RWPE1 (cell line): ENCODE measurements at regions not wholly inside any gene's neighbourhood (a gene's known extent, or its start where the extent isn't known, plus 50 kb on each side); places are given as distances from the start of the nearest gene placed in this dataset.

Experiments
- CTCF ChIA-PET: fragments of 350-600 bp; sonication (Branson Sonifier 250); formaldehyde crosslinking; extraction: SDS; loops from one replicate; lab custom pipeline; 2021; lab: Yijun Ruan, JAX
- POLR2A ChIA-PET: fragments of 400-600 bp; formaldehyde crosslinking; extraction: SDS; loops from one replicate; lab custom pipeline; 2020; ENCODE audit warnings: antibody characterized with exemption; ENCODE audit not compliant: low non-redundant PET; lab: Yijun Ruan, JAX
- DNase-seq: peaks from one replicate; pipeline ENCODE4 v3.0.0; 2012; ENCODE audit warnings: low spot score
- H3K27ac ChIP-seq: fragments of 450-650 bp; 2 replicates; pipeline ENCODE4 v1.5.1; 2017
- TF ChIP-seq, protein P1 (sequence below): fragments of 450-650 bp; conservative IDR thresholded peaks from 2 replicates; pipeline ENCODE4 v1.5.1; 2017; ENCODE audit warnings: low read depth, mild to moderate bottlenecking

DNA sequence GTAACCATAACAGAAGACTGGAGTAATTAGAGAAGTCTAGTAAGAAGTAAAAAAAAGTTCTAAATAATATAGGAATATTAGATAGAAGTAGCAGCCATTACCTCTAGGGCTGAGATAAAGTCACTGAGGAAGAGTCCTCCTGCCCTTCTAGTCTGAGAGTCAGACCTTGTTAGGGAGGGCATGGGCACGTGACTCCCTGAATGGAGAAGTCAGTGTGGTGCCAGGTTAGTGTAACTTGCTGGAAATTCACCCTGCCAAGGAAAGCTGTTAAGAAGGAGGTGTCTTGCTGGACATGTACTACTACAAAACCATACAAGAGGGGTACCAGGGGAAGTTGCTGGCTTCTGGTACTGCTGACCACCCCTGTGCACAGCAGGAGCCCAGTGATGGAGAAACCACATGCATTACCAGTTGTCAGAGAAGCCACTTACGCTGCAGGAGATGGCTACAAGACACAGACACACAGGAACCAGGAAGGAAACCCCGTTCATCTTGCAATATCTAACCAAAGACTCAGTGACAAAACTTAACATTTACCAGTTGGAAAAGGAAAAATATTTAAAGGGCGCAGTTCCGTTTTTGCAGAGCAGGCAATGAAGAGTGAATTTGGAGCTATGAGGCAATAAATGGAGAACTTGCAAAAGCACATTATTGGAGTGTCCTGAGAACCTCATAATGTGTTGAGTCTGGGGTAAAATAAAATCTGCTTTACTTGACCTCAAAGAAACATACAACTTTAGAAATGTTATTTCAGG lies 77.2 kb upstream of the TLK1 start:
- no peak overlapping the region for H3K27ac ChIP-seq
- POLR2A ChIA-PET, result interaction anchor here (0.6 kb wide), 1 partner anchor 53 kb away, joined by 12 read pairs; no protein-coding TSS in a partner anchor
- TF ChIP-seq, protein P1, sequence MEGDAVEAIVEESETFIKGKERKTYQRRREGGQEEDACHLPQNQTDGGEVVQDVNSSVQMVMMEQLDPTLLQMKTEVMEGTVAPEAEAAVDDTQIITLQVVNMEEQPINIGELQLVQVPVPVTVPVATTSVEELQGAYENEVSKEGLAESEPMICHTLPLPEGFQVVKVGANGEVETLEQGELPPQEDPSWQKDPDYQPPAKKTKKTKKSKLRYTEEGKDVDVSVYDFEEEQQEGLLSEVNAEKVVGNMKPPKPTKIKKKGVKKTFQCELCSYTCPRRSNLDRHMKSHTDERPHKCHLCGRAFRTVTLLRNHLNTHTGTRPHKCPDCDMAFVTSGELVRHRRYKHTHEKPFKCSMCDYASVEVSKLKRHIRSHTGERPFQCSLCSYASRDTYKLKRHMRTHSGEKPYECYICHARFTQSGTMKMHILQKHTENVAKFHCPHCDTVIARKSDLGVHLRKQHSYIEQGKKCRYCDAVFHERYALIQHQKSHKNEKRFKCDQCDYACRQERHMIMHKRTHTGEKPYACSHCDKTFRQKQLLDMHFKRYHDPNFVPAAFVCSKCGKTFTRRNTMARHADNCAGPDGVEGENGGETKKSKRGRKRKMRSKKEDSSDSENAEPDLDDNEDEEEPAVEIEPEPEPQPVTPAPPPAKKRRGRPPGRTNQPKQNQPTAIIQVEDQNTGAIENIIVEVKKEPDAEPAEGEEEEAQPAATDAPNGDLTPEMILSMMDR, result no peak
- no peak for DNase-seq
- CTCF ChIA-PET, result interaction anchor here (0.7 kb wide), 1 partner anchor 1328 kb away, joined by 7 read pairs; no protein-coding TSS in a partner anchor

DNA sequence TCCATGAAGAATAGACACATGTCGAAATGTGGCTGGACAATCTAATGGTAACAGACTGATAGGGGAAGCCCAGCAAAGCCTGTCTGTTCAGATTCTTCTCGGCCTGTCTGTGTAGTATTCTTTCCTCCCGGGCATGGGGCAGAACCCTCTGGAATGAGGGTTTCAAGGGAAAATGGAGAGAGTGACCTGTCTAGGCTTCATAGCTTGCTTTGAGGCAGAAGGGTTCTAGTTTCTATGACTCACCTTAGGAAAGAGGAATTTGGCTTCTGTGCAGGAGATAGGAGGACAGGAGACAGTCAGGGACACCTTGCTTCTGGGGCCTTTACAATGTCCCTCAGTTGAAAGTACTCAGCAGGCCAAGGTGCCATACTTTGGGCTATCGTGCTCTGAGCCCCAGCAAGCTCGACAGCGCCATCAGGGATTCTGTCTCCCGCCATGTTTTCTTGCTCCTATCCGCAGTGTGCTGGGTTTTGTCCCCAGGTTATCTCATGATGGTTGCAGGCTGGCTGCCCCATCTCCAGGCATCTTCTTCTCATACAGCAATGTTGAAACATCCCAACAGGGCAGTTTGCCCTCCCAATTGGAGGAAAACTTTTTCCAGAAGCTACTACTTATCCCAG lies 74.7 kb upstream of the TLK1 start:
- TF ChIP-seq, protein P1, result no peak
- H3K27ac ChIP-seq, result no peak overlapping the region
- POLR2A ChIA-PET, result no interaction called here
- no peak for DNase-seq
- CTCF ChIA-PET, result no interaction called here

DNA sequence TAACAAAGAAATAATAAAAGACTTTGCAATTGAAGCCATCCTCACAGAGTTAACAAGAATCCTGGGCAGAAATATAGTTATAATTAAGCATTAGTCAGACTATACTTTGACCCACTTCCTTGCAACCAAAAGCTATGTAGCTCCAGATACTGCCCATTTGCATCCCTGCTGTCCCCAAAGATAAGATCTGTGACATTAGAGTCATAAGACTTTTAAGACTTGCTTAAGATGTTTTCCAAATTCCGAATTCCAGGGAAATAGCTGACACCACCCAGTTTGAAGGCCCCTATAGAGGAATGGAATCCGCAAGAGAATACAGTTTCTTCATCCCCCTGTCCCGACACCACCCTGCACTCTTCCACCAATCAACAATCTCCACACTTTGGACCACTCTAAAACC lies 69.5 kb upstream of the TLK1 start:
- POLR2A ChIA-PET, result no interaction called here
- TF ChIP-seq, protein P1, result no peak
- no peak for DNase-seq
- CTCF ChIA-PET, result no interaction called here
- no peak overlapping the region for H3K27ac ChIP-seq

DNA sequence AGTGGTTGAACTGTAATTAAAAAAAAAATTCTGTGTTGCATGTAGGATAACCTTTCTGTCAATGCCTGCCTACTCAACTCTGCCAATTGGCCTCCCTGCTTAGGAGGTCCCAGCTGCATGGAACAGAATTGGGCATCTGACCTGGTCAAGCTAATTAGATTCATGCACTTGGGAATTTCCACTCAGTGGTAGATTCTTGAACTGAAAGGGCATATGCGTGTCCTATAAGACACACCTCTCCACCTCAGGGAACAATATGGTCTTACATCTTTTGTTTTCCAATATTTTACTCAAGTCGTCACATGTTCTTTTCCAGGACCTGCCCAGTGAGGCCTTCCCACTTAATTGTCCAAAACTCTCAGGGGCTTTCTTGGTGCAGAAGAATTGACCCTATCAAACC lies 68.1 kb upstream of the TLK1 start:
- TF ChIP-seq, protein P1, result no peak
- H3K27ac ChIP-seq, result no peak overlapping the region
- no peak for DNase-seq
- CTCF ChIA-PET, result interaction anchor here (0.5 to 0.6 kb wide), 3 partner anchors 15 to 933 kb away, joined by 3 to 4 read pairs (median 3); no protein-coding TSS in a partner anchor
- POLR2A ChIA-PET, result no interaction called here

DNA sequence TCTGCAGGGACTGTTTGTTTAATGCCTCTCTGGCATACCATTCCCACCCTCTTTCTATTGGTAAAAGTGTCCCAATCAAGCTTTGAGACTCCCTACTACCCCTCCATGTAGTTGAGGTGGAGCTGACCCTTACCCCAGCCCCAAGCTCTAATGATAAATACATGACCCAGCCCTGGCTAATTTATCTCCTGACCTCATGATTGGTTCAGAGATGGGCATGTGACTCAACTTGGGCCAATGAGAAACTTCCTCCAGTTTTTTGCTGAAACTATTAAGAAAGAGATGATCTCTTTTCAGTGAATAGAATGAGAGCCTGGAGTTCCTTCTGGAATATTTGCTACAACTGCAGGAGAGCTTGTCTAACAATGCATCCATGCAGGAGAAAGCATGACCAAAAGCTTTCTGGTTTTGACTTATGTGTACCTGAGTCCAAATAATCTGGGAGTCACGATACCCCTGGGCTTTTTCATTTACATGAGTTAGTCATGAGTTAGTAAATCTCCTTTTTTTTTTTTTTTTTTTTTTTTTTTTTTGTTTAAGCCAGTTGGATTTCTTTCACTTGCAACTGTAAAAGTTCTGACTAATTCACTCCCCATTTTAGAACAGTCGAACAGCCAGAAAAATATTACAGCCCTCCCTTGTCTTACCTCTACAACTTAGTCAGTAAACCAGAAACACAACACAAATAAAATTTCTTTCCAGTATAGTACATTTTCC lies 66.5 kb upstream of the TLK1 start:
- no peak overlapping the region for H3K27ac ChIP-seq
- POLR2A ChIA-PET, result no interaction called here
- peak; percentile 24 for DNase-seq
- TF ChIP-seq, protein P1, result no peak
- CTCF ChIA-PET, result interaction anchor here (0.7 kb wide), 1 partner anchor 47 kb away, joined by 5 read pairs; no protein-coding TSS in a partner anchor

DNA sequence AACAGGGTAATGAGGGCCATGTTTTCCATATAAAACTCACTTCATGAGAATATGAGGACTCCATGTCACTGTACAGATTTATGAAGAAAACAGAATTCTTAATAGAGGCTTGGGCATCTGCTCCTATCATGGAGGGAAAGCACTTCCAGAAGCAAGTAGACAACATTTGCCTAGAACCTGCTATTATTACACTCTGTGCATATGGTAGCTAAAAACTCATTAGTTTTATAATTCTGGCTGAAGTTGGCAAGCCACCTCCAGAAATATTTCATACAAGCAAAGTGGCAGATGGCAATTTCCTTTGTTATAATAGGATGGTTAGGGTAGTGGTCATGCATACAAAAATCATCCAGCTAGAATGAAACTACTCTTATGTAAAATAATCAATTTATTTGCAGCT lies 65.8 kb upstream of the TLK1 start:
- CTCF ChIA-PET, result no interaction called here
- no peak overlapping the region for H3K27ac ChIP-seq
- POLR2A ChIA-PET, result no interaction called here
- TF ChIP-seq, protein P1, result no peak
- no peak for DNase-seq
